Keratinocyte (primary cell): ENCODE measurements at regions not wholly inside any gene's neighbourhood (a gene's known extent, or its start where the extent isn't known, plus 50 kb on each side); places are given as distances from the start of the nearest gene placed in this dataset.
"Not testable (repeated sequence)": the region's sequence is repeated elsewhere in the genome, so short reads cannot be mapped to it uniquely, and the experiment has no call there.

Experiments used
- DNase-seq: peaks from one replicate; pipeline ENCODE4 v3.0.0-alpha.2; 2011; ENCODE audit warnings: low read depth, missing footprints, low spot score
- FAIRE-seq: peaks from 2 replicates; lab custom pipeline; 2011; peaks lifted over from hg19 to GRCh38; lab: Jason Lieb, UNC
- H2AFZ ChIP-seq: 2 replicates; pipeline ENCODE4 v1.6.0; 2012; ENCODE audit warnings: low read length, control low read depth, inconsistent platforms; ENCODE audit not compliant: control insufficient read depth
- H3K27ac ChIP-seq: 2 replicates; pipeline ENCODE4 v1.5.1; 2011; ENCODE audit warnings: low read length; ENCODE audit not compliant: control insufficient read depth, insufficient read depth
- H3K27me3 ChIP-seq: 3 replicates; pipeline ENCODE4 v1.6.0; 2011; ENCODE audit warnings: low read length; ENCODE audit not compliant: control insufficient read depth, insufficient read depth; ENCODE audit errors: extremely low read depth
- H3K36me3 ChIP-seq, 2 experiments: 2 replicates in 1 of 2; 3 replicates in 1 of 2; pipeline ENCODE4 v1.5.1; 2011; ENCODE audit warnings: low read length in 2 of 2, mild to moderate bottlenecking in 1 of 2; ENCODE audit not compliant: control insufficient read depth in 2 of 2, insufficient read depth in 2 of 2; ENCODE audit errors: extremely low read depth in 1 of 2
- H3K4me1 ChIP-seq: 3 replicates; pipeline ENCODE4 v1.5.1; 2011; ENCODE audit warnings: low read length; ENCODE audit not compliant: control insufficient read depth, insufficient read depth; ENCODE audit errors: extremely low read depth
- H3K4me2 ChIP-seq: 3 replicates; pipeline ENCODE4 v1.6.0; 2011; ENCODE audit warnings: low read depth, low read length; ENCODE audit not compliant: control insufficient read depth, insufficient read depth; ENCODE audit errors: extremely low read depth
- H3K4me3 ChIP-seq, 3 experiments: fragments of 200-600 bp in 1 of 3; sonication (generic) in 1 of 3; 2 replicates in 2 of 3; 3 replicates in 1 of 3; pipeline ENCODE4 v1.5.1; 2011 to 2016; ENCODE audit warnings: low read length in 3 of 3, mild to moderate bottlenecking in 3 of 3, control low read depth in 2 of 3, inconsistent platforms in 1 of 3, low read depth in 1 of 3, mixed read lengths in 1 of 3, mixed run types in 1 of 3, moderate library complexity in 1 of 3; ENCODE audit not compliant: control insufficient read depth in 2 of 3, insufficient read depth in 2 of 3; ENCODE audit errors: extremely low read depth in 1 of 3
- H3K79me2 ChIP-seq: 2 replicates; pipeline ENCODE4 v1.6.0; 2012; ENCODE audit warnings: low read length; ENCODE audit not compliant: control insufficient read depth, insufficient read depth
- H3K9ac ChIP-seq: 3 replicates; pipeline ENCODE4 v1.6.0; 2011; ENCODE audit warnings: low read length; ENCODE audit not compliant: control insufficient read depth, insufficient read depth; ENCODE audit errors: extremely low read depth
- H3K9me1 ChIP-seq: 3 replicates; pipeline ENCODE4 v1.6.0; 2011; ENCODE audit warnings: low read length; ENCODE audit not compliant: control insufficient read depth, insufficient read depth; ENCODE audit errors: extremely low read depth
- H3K9me3 ChIP-seq: 2 replicates; pipeline ENCODE4 v1.5.1; 2012; ENCODE audit warnings: low read depth, low read length; ENCODE audit not compliant: control insufficient read depth
- H4K20me1 ChIP-seq: 3 replicates; pipeline ENCODE4 v1.6.0; 2011; ENCODE audit warnings: low read length; ENCODE audit not compliant: control insufficient read depth, insufficient read depth; ENCODE audit errors: extremely low read depth
- CTCF ChIP-seq, 3 experiments: IDR thresholded peaks in 1 of 3; conservative IDR thresholded peaks in 1 of 3; optimal IDR thresholded peaks in 1 of 3; 2 replicates in 2 of 3; 3 replicates in 1 of 3; pipeline versions ENCODE3 to v1.5.1; 2011; ENCODE audit warnings: low read length in 3 of 3, mild to moderate bottlenecking in 3 of 3, moderate library complexity in 2 of 3, control low read depth in 1 of 3, inconsistent platforms in 1 of 3; ENCODE audit not compliant: insufficient read depth in 2 of 3; ENCODE audit errors: extremely low read depth in 1 of 3
- EZH2 ChIP-seq: IDR thresholded peaks from one replicate; pipeline ENCODE4 v1.6.1; 2012; ENCODE audit warnings: inconsistent platforms, mild to moderate bottlenecking, low read length, moderate library complexity
- dilution Hi-C: fragments of 300-500 bp; cut with MboI; formaldehyde crosslinking; loops from one replicate; pipeline ENCODE4 v1.7.0; 2020; ENCODE audit warnings: low sequenced_read_pairs; ENCODE audit not compliant: extremely low pct_ligation_motif_present

GRCh38 chr12:111245701-111246476, 123.0 kb downstream of the PHETA1 start:
- H2AFZ ChIP-seq: no peak overlapping the region
- H3K9me1 ChIP-seq: no peaks in the 10 kb centered on the region
- FAIRE-seq (no peak), DNase-seq (no peak)
- H4K20me1 ChIP-seq: no peaks in the 10 kb centered on the region
- dilution Hi-C loops: no loop called here
- H3K36me3 ChIP-seq: no peaks in the 10 kb centered on the region
- no peaks in the 10 kb centered on the region for H3K27me3 ChIP-seq
- H3K27ac ChIP-seq: no peak overlapping the region
- H3K4me2 ChIP-seq: no peak overlapping the region
- H3K79me2 ChIP-seq: no peaks in the 10 kb centered on the region
- H3K9ac ChIP-seq: no peak overlapping the region
- no peaks in the 10 kb centered on the region for H3K9me3 ChIP-seq
- H3K4me1 ChIP-seq: no peaks in the 10 kb centered on the region
- TF ChIP-seq EZH2 (no peak), CTCF (optimal IDR thresholded peaks at IDR 0.05 in 1 of 3, IDR thresholded peaks at IDR 0.05 in 1 of 3, conservative IDR thresholded peaks at IDR 0.05 in 1 of 3; ENCODE audit: extremely low read depth in 1 of 3, insufficient read depth in 2 of 3, low read length in 3 of 3) (no peak)
- no peak overlapping the region for H3K4me3 ChIP-seq

GRCh38 chr12:111244673-111245072, 124.2 kb downstream of the PHETA1 start:
- dilution Hi-C loops: no loop called here
- Histone ChIP-seq H3K79me2 (no peaks in the 10 kb centered on the region), H3K27me3 (peaks cover 2% of the 10 kb centered on the region), H3K4me1 (no peaks in the 10 kb centered on the region), H3K9me3 (no peaks in the 10 kb centered on the region), H3K36me3 (no peaks in the 10 kb centered on the region), H3K9me1 (no peaks in the 10 kb centered on the region), H3K9ac (no peak overlapping the region), H3K4me2 (no peak overlapping the region), H3K27ac (no peak overlapping the region), H4K20me1 (no peaks in the 10 kb centered on the region), H2AFZ (no peak overlapping the region), H3K4me3 (no peak overlapping the region)
- no peak for TF ChIP-seq EZH2
- TF ChIP-seq CTCF (optimal IDR thresholded peaks at IDR 0.05 in 1 of 3, IDR thresholded peaks at IDR 0.05 in 1 of 3, conservative IDR thresholded peaks at IDR 0.05 in 1 of 3; ENCODE audit: extremely low read depth in 1 of 3, insufficient read depth in 2 of 3, low read length in 3 of 3): no peak
- no peak for FAIRE-seq
- DNase-seq: no peak

GRCh38 chr12:111242817-111243216, 126.1 kb downstream of the PHETA1 start:
- H3K9ac ChIP-seq, H3K36me3 ChIP-seq, DNase-seq, H3K9me3 ChIP-seq, H3K4me1 ChIP-seq, H4K20me1 ChIP-seq, H3K4me3 ChIP-seq, H3K9me1 ChIP-seq, FAIRE-seq, H3K79me2 ChIP-seq, H3K27me3 ChIP-seq, H3K27ac ChIP-seq, H2AFZ ChIP-seq, dilution Hi-C loops, H3K4me2 ChIP-seq: not testable (repeated sequence)
